ENCODE measurements at regions not wholly inside any gene's neighbourhood (a gene's known extent, or its start where the extent isn't known, plus 50 kb on each side); places are given as distances from the start of the nearest gene placed in this dataset.

GRCh38 chr3:181288145-181288544 lies 298.6 kb upstream of the DNAJC19 start:
- Mint-ChIP-seq H3K36me3 (no peaks in the 10 kb centered on the region), H3K9me3 (peaks cover 0 to 2% (median 0%) of the 10 kb centered on the region in 3 donors), H3K27me3 (peaks cover 2% of the 10 kb centered on the region), H3K4me3 (no peak overlapping the region), H3K27ac (no peak overlapping the region), H3K4me1 (no peaks in the 10 kb centered on the region)

GRCh38 chr3:181279239-181279565 lies 289.7 kb upstream of the DNAJC19 start:
- H3K9me3 Mint-ChIP-seq = peaks cover 0 to 2% (median 0%) of the 10 kb centered on the region in 3 donors
- H3K27ac Mint-ChIP-seq = no peak overlapping the region
- H3K4me1 Mint-ChIP-seq = no peaks in the 10 kb centered on the region
- H3K4me3 Mint-ChIP-seq = no peak overlapping the region
- H3K36me3 Mint-ChIP-seq = no peaks in the 10 kb centered on the region
- peaks cover 10% of the 10 kb centered on the region for H3K27me3 Mint-ChIP-seq

DNA sequence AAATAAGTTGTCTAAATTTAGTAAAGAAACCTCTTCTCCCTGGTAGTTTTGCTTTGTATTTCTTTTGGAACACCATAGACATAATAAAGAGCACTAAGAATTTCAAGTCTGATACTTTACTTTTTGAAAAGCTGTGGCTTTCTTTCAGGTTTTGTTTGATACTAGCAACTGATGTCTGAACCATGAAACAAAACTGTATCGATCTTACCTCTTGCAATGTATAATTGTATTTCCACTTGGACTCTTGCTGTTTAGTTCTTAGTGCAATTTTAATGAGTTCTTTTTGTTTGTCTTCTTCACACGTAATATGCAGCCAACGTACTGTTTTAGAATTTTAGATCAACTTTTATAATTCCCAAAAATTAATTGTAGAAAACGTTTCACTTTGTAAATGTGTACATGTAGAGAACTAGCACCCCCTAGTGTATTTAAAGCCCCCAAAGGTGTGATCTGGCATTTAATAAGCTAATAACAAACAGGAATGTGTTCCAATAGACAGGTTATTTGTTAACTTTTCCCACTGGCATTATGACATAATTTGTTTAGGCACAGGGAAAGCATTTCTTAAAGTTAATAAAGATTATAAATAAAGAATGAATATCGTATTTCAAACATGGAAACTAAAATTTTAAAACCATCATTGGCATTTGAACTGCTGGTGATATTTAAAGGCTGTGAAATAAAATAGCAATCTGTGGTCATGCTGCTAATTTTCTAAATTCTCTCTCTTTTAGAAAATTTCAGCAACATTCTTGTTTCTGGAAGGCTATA lies 289.1 kb upstream of the DNAJC19 start:
- Mint-ChIP-seq H3K4me1 (no peaks in the 10 kb centered on the region), H3K36me3 (no peaks in the 10 kb centered on the region), H3K9me3 (peaks cover 0 to 2% (median 0%) of the 10 kb centered on the region in 3 donors), H3K27ac (no peak overlapping the region), H3K27me3 (peaks cover 10% of the 10 kb centered on the region), H3K4me3 (no peak overlapping the region)

DNA sequence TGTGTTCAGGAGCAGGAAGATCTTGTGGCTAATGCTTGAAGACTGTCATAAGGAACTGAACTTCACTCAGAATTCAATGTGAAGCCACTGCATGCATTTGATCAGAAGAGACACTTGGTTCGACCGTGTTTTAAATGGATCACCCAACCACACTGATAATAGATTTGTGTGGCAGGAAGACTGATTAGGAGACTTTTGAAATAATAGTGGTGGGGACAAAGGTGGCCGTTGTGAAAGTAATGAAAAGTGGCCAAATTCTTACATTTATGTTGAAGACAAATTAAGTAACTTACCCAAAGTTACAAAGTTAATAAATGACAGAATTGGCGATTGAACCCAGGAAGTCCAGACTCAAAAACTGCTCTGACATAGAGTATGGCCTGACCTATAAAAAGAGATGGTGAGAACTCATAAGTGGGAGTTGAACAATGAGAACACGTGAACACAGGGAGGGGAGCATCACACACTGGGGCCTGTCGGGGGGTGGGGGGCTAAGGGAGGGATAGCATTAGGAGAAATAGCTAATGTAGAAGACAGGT lies 286.9 kb upstream of the DNAJC19 start:
- Mint-ChIP-seq H3K9me3 (no peaks in the 10 kb centered on the region), H3K27ac (no peak overlapping the region), H3K27me3 (peaks cover 8% of the 10 kb centered on the region), H3K4me1 (no peaks in the 10 kb centered on the region), H3K36me3 (no peaks in the 10 kb centered on the region), H3K4me3 (no peak overlapping the region)

DNA sequence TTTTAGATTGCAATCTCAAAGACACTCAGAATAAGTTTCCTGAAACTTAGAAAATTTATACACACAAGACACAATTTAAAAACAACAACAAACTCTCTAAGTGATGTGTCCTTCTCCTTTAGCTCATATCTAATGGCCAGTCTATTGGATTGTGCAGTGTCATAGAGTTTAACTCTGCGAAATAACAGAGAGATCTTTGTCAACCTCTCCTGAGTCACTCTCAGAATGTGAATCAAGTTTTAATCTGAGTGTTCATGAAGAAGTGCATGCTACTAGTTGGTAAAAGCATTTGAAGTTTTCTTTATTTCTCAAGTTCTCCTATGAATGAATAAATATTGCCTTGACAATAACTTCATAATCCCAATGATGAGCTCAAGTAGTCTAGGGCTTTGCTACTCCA lies 284.5 kb upstream of the DNAJC19 start:
- no peak overlapping the region for H3K27ac Mint-ChIP-seq
- no peaks in the 10 kb centered on the region for H3K9me3 Mint-ChIP-seq
- peaks cover 8% of the 10 kb centered on the region for H3K27me3 Mint-ChIP-seq
- no peaks in the 10 kb centered on the region for H3K4me1 Mint-ChIP-seq
- H3K36me3 Mint-ChIP-seq = no peaks in the 10 kb centered on the region
- H3K4me3 Mint-ChIP-seq = no peak overlapping the region

- Mint-ChIP-seq H3K4me3 (no peak overlapping the region), H3K36me3 (no peaks in the 10 kb centered on the region), H3K4me1 (peaks cover 0 to 5% (median 0%) of the 10 kb centered on the region in 3 donors), H3K9me3 (no peaks in the 10 kb centered on the region), H3K27me3 (no peaks in the 10 kb centered on the region), H3K27ac (no peak overlapping the region)
Observed at GRCh38 chr3:181267312-181267711, 277.8 kb upstream of the DNAJC19 start.

DNA sequence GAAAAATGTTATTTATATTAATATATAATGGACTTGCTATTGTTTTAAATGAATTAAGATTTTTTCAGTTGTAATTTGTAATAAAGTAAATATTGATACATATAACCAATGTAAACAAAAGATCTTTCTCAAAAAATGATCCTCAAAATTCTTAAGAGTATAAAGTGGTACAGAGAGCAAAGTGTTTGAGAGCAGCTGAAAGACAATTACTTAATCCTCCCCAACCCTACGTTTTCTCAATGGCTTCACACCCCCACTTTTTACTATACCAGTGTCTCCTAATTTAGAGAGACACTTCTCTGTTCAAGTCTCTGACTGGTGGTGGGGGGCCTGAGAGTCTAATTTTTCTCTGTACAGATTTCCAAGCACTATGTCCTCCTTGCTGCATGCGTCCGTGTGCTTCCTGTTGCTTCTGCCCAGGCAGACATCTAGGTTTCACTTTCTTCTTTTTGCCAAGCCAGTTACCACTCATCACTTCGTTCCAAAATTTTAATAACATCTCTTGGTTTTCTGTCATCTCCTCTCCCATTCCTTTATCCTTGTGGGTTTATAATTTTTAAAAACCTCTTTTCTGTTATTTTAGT lies 276.3 kb upstream of the DNAJC19 start:
- peak overlapping the region in 2 of 4 donors; percentile 69 to 88 for H3K4me3 Mint-ChIP-seq
- no peaks in the 10 kb centered on the region for H3K36me3 Mint-ChIP-seq
- H3K9me3 Mint-ChIP-seq = no peaks in the 10 kb centered on the region
- H3K4me1 Mint-ChIP-seq = peaks cover 0 to 5% (median 0%) of the 10 kb centered on the region in 3 donors
- H3K27ac Mint-ChIP-seq = no peak overlapping the region
- no peaks in the 10 kb centered on the region for H3K27me3 Mint-ChIP-seq

GRCh38 chr3:181264486-181264885 lies 274.9 kb upstream of the DNAJC19 start:
- Mint-ChIP-seq H3K9me3 (peaks cover 0 to 2% (median 0%) of the 10 kb centered on the region in 3 donors), H3K36me3 (no peaks in the 10 kb centered on the region), H3K27ac (no peak overlapping the region), H3K4me3 (no peak overlapping the region), H3K27me3 (no peaks in the 10 kb centered on the region), H3K4me1 (peaks cover 0 to 5% (median 0%) of the 10 kb centered on the region in 3 donors)

- H3K9me3 Mint-ChIP-seq = no peaks in the 10 kb centered on the region
- H3K27ac Mint-ChIP-seq = no peak overlapping the region
- H3K36me3 Mint-ChIP-seq = no peaks in the 10 kb centered on the region
- H3K4me1 Mint-ChIP-seq = peaks cover 0 to 4% (median 0%) of the 10 kb centered on the region in 3 donors
- no peak overlapping the region for H3K4me3 Mint-ChIP-seq
- no peaks in the 10 kb centered on the region for H3K27me3 Mint-ChIP-seq
Observed at GRCh38 chr3:181253796-181254195, 264.3 kb upstream of the DNAJC19 start.

DNA sequence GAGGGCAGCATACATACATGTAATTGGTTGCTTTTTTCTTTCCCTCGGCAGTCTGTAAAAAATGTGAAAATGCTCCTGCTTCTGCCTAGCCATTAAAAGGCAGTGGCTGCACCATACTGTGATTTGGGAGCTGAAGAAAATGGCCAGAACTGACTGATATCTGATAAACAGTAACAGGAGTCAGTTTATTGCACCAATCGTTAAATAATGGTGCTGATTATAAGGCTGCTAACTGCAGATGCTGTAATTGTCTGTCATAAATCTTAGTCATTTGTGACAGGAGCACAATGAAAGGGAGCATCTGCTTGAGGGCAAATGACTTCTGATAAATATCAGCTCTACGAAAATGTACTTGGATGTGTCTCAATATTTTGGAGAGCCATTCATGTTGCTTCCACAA lies 263.1 kb upstream of the DNAJC19 start:
- no peaks in the 10 kb centered on the region for H3K36me3 Mint-ChIP-seq
- H3K9me3 Mint-ChIP-seq = no peaks in the 10 kb centered on the region
- H3K4me1 Mint-ChIP-seq = peaks cover 0 to 2% (median 0%) of the 10 kb centered on the region in 3 donors
- H3K4me3 Mint-ChIP-seq = no peak overlapping the region
- H3K27ac Mint-ChIP-seq = no peak overlapping the region
- H3K27me3 Mint-ChIP-seq = no peaks in the 10 kb centered on the region

DNA sequence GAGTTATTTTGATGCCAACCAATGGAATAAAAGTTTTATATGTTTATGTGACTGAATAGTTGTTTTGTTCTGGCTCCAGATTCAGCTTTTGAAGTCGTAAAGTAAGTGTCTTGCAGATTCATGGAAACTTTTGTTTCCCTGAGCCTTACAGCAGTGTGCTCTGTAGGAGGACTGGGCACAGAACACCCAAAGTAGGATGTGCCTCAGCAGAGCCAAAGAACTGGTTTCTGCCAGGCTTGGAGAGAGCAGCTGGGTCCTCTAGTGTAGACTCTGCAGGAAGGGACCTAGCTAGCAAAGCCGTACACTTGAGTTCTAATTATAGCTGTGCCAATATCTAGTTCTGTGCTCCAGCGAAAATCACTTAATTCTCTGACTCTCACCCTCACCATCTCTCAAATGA lies 261.2 kb upstream of the DNAJC19 start:
- peaks cover 0 to 2% (median 0%) of the 10 kb centered on the region in 3 donors for H3K4me1 Mint-ChIP-seq
- H3K27ac Mint-ChIP-seq = no peak overlapping the region
- no peaks in the 10 kb centered on the region for H3K27me3 Mint-ChIP-seq
- H3K36me3 Mint-ChIP-seq = no peaks in the 10 kb centered on the region
- H3K4me3 Mint-ChIP-seq = no peak overlapping the region
- no peaks in the 10 kb centered on the region for H3K9me3 Mint-ChIP-seq

DNA sequence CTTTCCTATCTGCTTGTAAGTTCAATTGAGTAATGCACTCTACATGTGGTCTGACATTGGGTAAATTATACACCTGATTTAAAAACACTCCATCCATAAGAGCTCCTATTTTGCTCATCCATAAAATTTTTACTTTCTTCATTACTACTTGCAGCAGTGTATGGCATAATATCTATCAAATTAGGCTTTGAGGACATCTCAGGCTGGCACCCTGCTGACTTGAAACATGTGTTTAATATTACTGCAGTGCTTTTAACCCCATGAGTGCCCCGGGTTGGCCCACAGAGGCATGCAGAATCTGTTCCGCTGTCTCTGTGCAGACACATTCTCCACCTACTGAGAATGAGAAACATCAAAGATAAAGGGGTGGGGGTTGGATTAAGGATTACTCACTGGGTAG lies 249.9 kb upstream of the DNAJC19 start:
- H3K27ac Mint-ChIP-seq = no peak overlapping the region
- H3K27me3 Mint-ChIP-seq = peaks cover 2% of the 10 kb centered on the region
- no peaks in the 10 kb centered on the region for H3K4me1 Mint-ChIP-seq
- peaks cover 3 to 4% (median 3%) of the 10 kb centered on the region in 3 donors for H3K9me3 Mint-ChIP-seq
- H3K4me3 Mint-ChIP-seq = no peak overlapping the region
- H3K36me3 Mint-ChIP-seq = no peaks in the 10 kb centered on the region

- Mint-ChIP-seq H3K4me1 (no peaks in the 10 kb centered on the region), H3K9me3 (peaks cover 0 to 4% (median 3%) of the 10 kb centered on the region in 3 donors), H3K4me3 (no peak overlapping the region), H3K27me3 (peaks cover 7% of the 10 kb centered on the region), H3K36me3 (peaks cover 3% of the 10 kb centered on the region), H3K27ac (no peak overlapping the region)
Observed at GRCh38 chr3:181230258-181230657, 240.7 kb upstream of the DNAJC19 start.

DNA sequence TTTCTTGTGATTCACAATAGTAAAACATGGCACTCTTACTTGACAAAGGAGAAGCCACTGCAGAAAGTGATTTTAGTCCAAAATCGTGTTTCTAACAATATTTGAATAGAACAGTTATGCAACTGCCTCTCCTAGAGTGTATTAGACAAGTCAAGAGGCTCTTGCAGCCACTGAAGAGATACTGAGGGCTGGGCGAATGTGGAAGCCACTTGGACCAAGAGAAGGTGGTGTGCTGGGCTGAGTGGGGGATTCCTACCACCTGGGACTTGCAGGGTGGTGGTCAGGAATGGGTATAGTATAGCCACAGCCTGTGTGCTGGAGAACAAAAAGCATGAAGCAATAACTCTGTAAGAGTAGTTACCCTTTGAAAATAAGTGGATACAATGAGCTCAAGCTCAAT lies 223.8 kb upstream of the DNAJC19 start:
- Mint-ChIP-seq H3K9me3 (peaks cover 0 to 3% (median 1%) of the 10 kb centered on the region in 3 donors), H3K27ac (no peak overlapping the region), H3K4me3 (no peak overlapping the region), H3K4me1 (no peaks in the 10 kb centered on the region), H3K27me3 (no peaks in the 10 kb centered on the region), H3K36me3 (peaks cover 4% of the 10 kb centered on the region)

DNA sequence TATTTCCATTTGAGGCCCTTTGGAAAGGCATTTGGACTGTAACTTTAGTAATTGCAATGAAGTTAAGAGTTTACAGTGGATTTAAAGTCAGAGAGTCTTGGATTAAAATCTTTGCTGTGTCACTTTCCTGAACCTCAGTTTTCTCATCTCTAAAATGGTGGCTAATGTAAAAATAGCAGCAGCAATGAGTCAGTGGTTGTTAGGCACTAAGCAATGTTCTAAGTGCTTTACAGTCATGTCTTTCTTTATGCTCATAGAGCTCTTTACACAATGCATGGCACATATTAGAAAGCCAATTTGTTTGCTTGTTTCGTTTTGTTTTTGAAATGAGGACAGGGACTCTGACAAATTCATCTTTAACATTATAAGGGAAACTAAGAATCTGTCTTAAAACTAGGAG lies 222.7 kb upstream of the DNAJC19 start:
- H3K4me3 Mint-ChIP-seq = no peak overlapping the region
- peaks cover 4% of the 10 kb centered on the region for H3K36me3 Mint-ChIP-seq
- no peaks in the 10 kb centered on the region for H3K4me1 Mint-ChIP-seq
- no peak overlapping the region for H3K27ac Mint-ChIP-seq
- peaks cover 0 to 3% (median 1%) of the 10 kb centered on the region in 3 donors for H3K9me3 Mint-ChIP-seq
- H3K27me3 Mint-ChIP-seq = no peaks in the 10 kb centered on the region

DNA sequence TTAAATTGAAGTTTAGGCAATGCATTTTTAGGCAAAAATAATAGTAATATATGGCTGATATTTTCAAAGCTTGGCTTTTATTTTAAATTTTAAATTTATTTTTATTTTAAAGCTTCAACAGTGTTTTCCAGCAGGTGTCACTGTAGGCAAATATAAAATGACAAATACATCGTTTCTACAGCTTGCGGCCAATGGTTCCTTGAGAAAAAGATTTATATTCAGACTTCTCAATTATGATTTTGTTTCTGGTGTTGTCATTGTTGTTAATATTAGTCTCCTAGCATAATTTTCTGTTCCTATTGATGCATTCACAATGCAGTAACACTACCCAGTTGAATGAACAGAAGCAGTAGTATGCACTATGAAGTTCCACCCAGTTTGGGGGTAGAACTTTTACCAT lies 220.7 kb upstream of the DNAJC19 start:
- no peaks in the 10 kb centered on the region for H3K27me3 Mint-ChIP-seq
- H3K4me3 Mint-ChIP-seq = no peak overlapping the region
- peaks cover 4% of the 10 kb centered on the region for H3K36me3 Mint-ChIP-seq
- peaks cover 0 to 4% (median 2%) of the 10 kb centered on the region in 3 donors for H3K9me3 Mint-ChIP-seq
- H3K4me1 Mint-ChIP-seq = no peaks in the 10 kb centered on the region
- no peak overlapping the region for H3K27ac Mint-ChIP-seq
